ENCODE measurements at regions not wholly inside any gene's neighbourhood (a gene's known extent, or its start where the extent isn't known, plus 50 kb on each side); places are given as distances from the start of the nearest gene placed in this dataset.

- H3K79me2 ChIP-seq (ENCODE audit: insufficient read depth, low read length) = no peaks in the 10 kb centered on the region
These were observed 99.9 kb upstream of the PPP1R26 start for GRCh38 chr9:135379540-135380267.

DNA sequence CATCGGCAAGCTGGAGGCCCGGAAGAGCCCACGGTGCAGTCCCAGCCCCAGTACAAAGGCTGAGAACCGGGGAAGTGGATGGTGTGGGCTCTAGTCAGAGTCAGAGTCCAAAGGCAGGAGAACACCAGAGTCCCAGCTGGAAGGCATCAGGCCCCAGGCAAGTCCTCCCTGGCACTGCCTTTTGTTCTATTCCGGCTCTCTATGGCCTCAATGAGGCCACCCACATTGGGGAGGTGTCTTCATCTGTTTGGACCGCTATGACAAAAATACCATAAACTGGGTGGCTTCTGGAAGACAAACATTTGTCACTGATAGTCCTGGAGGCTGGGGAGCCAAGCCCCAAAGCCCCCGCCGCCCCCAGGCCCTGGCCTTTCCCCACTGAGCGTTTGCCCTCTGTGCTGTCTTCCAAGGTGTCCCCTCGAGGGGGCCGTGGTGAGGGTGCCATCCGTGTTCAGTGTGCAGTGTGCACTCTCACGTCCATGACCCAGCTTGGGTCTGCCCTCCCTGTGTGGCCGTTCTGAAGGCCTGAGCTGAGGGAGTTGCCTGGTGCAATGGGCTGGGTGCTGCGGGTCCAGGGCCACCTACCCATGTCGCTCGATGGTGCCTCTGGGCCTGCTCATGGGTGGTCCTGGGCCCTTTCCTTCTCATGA is 99.1 kb upstream of the PPP1R26 start:
- Histone ChIP-seq H3K27me3 (ENCODE audit: insufficient read depth, low read length, poor library complexity, severe bottlenecking) (no peaks in the 10 kb centered on the region), H3K4me1 (ENCODE audit: insufficient read depth, low read length, poor library complexity, severe bottlenecking) (no peaks in the 10 kb centered on the region), H3K9me3 (ENCODE audit: insufficient read depth, low read depth, low read length) (peaks cover 7% of the 10 kb centered on the region; the same call in 1 of the 2 replicates), H3K9ac (ENCODE audit: low read depth, low read length, poor library complexity, severe bottlenecking) (no peak overlapping the region), H3K9me2 (replicated peaks; ENCODE audit: low read depth, low read length) (no peaks in the 10 kb centered on the region), H3F3A (ENCODE audit: low read depth) (no peaks in the 10 kb centered on the region), H4K20me1 (ENCODE audit: insufficient read depth, low read length, poor library complexity, severe bottlenecking) (no peaks in the 10 kb centered on the region), H2AFZ (ENCODE audit: low read length) (no peak overlapping the region), H3K79me2 (ENCODE audit: insufficient read depth, low read length) (no peaks in the 10 kb centered on the region), H3K4me2 (ENCODE audit: low read depth, low read length, poor library complexity, severe bottlenecking) (no peak overlapping the region), H3K4me3 (ENCODE audit: low read length, poor library complexity, severe bottlenecking) (no peak overlapping the region), H3K36me3 (ENCODE audit: insufficient read depth, low read length) (no peaks in the 10 kb centered on the region)
- TF ChIP-seq EZH2phosphoT487 (IDR thresholded peaks at IDR 0.05; ENCODE audit: borderline replicate concordance) (no peak), CTCF (conservative IDR thresholded peaks at IDR 0.05; ENCODE audit: low read length) (no peak)

More at GRCh38 chr9:135379540-135380267, 99.9 kb upstream of the PPP1R26 start:
- Histone ChIP-seq H2AFZ (ENCODE audit: low read length) (no peak overlapping the region), H3F3A (ENCODE audit: low read depth) (no peaks in the 10 kb centered on the region), H3K4me1 (ENCODE audit: insufficient read depth, low read length, poor library complexity, severe bottlenecking) (no peaks in the 10 kb centered on the region), H3K27me3 (ENCODE audit: insufficient read depth, low read length, poor library complexity, severe bottlenecking) (no peaks in the 10 kb centered on the region), H4K20me1 (ENCODE audit: insufficient read depth, low read length, poor library complexity, severe bottlenecking) (no peaks in the 10 kb centered on the region), H3K36me3 (ENCODE audit: insufficient read depth, low read length) (no peaks in the 10 kb centered on the region), H3K9me3 (ENCODE audit: insufficient read depth, low read depth, low read length) (peaks cover 7% of the 10 kb centered on the region; the same call in 1 of the 2 replicates), H3K4me2 (ENCODE audit: low read depth, low read length, poor library complexity, severe bottlenecking) (no peak overlapping the region), H3K9me2 (replicated peaks; ENCODE audit: low read depth, low read length) (no peaks in the 10 kb centered on the region), H3K9ac (ENCODE audit: low read depth, low read length, poor library complexity, severe bottlenecking) (no peak overlapping the region), H3K4me3 (ENCODE audit: low read length, poor library complexity, severe bottlenecking) (no peak overlapping the region)
- TF ChIP-seq CTCF (conservative IDR thresholded peaks at IDR 0.05; ENCODE audit: low read length) (no peak), EZH2phosphoT487 (IDR thresholded peaks at IDR 0.05; ENCODE audit: borderline replicate concordance) (no peak)

GRCh38 chr9:135381762-135382310 is 97.7 kb upstream of the PPP1R26 start:
- H3K9ac ChIP-seq (ENCODE audit: low read depth, low read length, poor library complexity, severe bottlenecking) = no peak overlapping the region
- H3K4me3 ChIP-seq (ENCODE audit: low read length, poor library complexity, severe bottlenecking) = no peak overlapping the region
- H3K4me2 ChIP-seq (ENCODE audit: low read depth, low read length, poor library complexity, severe bottlenecking) = no peak overlapping the region
- no peaks in the 10 kb centered on the region for H4K20me1 ChIP-seq (ENCODE audit: insufficient read depth, low read length, poor library complexity, severe bottlenecking)
- no peaks in the 10 kb centered on the region for H3K4me1 ChIP-seq (ENCODE audit: insufficient read depth, low read length, poor library complexity, severe bottlenecking)
- H3K9me2 ChIP-seq (replicated peaks; ENCODE audit: low read depth, low read length) = no peaks in the 10 kb centered on the region
- no peaks in the 10 kb centered on the region for H3K36me3 ChIP-seq (ENCODE audit: insufficient read depth, low read length)
- no peak for TF ChIP-seq CTCF (conservative IDR thresholded peaks at IDR 0.05; ENCODE audit: low read length)
- no peak for TF ChIP-seq EZH2phosphoT487 (IDR thresholded peaks at IDR 0.05; ENCODE audit: borderline replicate concordance)
- H3K27me3 ChIP-seq (ENCODE audit: insufficient read depth, low read length, poor library complexity, severe bottlenecking) = no peaks in the 10 kb centered on the region
- H3K9me3 ChIP-seq (ENCODE audit: insufficient read depth, low read depth, low read length) = peaks cover 7% of the 10 kb centered on the region; the same call in 1 of the 2 replicates
- no peak overlapping the region for H2AFZ ChIP-seq (ENCODE audit: low read length)
- H3F3A ChIP-seq (ENCODE audit: low read depth) = no peaks in the 10 kb centered on the region
- H3K79me2 ChIP-seq (ENCODE audit: insufficient read depth, low read length) = no peaks in the 10 kb centered on the region

Data from Loucy (cell line).